Transverse colon (tissue), 4 donors: ENCODE measurements at regions not wholly inside any gene's neighbourhood (a gene's known extent, or its start where the extent isn't known, plus 50 kb on each side); places are given as distances from the start of the nearest gene placed in this dataset.
"Not testable (repeated sequence)": the region's sequence is repeated elsewhere in the genome, so short reads cannot be mapped to it uniquely, and the experiment has no call there.

Source experiments
- CTCF ChIP-seq, 5 experiments: fragments of 200-600 bp in 3 of 5; fragments of 450-650 bp in 2 of 5; sonication (generic) in 3 of 5; IDR thresholded peaks; 1 replicate in 2 of 5; 2 replicates in 3 of 5; pipeline ENCODE4 v1.5.1; 2016 to 2017; ENCODE audit warnings: antibody characterized with exemption in 5 of 5, inconsistent platforms in 3 of 5, mild to moderate bottlenecking in 2 of 5, moderate library complexity in 1 of 5
- EP300 ChIP-seq: sonication (generic); formaldehyde crosslinking; IDR thresholded peaks from one replicate; pipeline ENCODE4 v1.6.1; 2017; ENCODE audit warnings: antibody characterized with exemption, low read depth
- POLR2A ChIP-seq: fragments of 450-650 bp; IDR thresholded peaks from one replicate; pipeline ENCODE4 v1.6.1; 2016; ENCODE audit warnings: antibody characterized with exemption, mild to moderate bottlenecking, moderate library complexity
- POLR2AphosphoS5 ChIP-seq, 3 donors: sonication (generic); formaldehyde crosslinking; IDR thresholded peaks; one replicate each; pipeline ENCODE4 v1.6.1; 2016; ENCODE audit warnings: antibody characterized with exemption in 3 of 3

GRCh38 chr12:46581990-46582389 is 209.4 kb upstream of the SLC38A2 start:
- not testable (repeated sequence) for TF ChIP-seq CTCF (IDR thresholded peaks at IDR 0.05); POLR2A; EP300; POLR2AphosphoS5 (IDR thresholded peaks at IDR 0.05)
